ENCODE measurements at regions not wholly inside any gene's neighbourhood (a gene's known extent, or its start where the extent isn't known, plus 50 kb on each side); places are given as distances from the start of the nearest gene placed in this dataset.
"Not testable (repeated sequence)": the region's sequence is repeated elsewhere in the genome, so short reads cannot be mapped to it uniquely, and the experiment has no call there.

DNA sequence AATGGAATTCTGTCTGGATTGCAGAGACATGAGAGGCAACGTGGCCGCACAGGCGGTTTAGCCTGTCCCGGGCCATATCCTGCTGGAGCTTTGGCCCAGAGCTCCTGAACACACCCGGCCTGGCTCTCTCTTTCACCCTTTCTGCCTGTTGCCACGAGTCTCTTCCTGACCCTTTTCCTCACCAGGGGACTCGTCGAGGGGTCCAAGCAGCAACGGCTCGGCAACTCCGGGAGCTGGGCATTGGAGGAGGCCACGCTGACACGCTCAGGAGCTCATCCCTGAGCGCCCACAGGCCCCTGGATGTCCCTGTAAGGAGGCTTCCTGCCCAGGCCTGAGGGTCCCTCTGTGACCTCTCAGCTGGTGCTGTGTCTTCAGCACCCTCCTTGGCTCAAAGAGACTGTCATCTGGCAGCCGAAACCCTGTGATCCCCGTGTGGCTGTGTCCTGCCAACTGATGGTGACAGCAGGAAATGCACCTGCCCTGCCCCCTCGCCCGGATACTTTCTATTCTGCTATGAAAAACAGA lies 103.8 kb downstream of the RNASET2 start:
- H3K4me1 ChIP-seq: no peaks in the 10 kb centered on the region
- no peaks in the 10 kb centered on the region for H3K27me3 ChIP-seq (ENCODE audit: low read depth)
- no peak for DNase-seq (ENCODE audit: low spot score in 2 of 2)
- H3K4me3 ChIP-seq: no peak overlapping the region
- H3K36me3 ChIP-seq (replicated peaks): no peaks in the 10 kb centered on the region
- in situ Hi-C loops (cut with MboI; ENCODE audit: low sequenced_read_pairs): no loop called here
- no peaks in the 10 kb centered on the region; the same call in 1 of the 2 replicates for H3K9me3 ChIP-seq

DNA sequence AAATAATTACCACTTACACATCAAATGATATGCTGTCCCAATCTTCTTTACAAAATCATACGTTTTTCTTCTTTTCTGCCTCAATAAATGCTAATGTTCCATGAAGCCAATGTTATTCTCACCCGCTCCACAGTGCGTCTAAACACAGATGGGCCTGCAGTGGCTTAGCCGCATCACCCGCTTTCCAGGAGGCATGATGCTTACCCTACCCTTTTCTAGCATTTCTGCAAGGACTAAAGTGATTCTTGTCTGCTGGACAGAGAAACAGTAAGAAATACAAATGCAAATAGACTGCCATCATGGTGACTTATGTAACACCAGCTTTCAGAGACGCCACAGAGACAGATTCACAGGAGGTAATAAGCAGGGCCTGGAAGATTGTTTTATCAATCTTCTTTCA lies 104.4 kb downstream of the RNASET2 start:
- in situ Hi-C loops (cut with MboI; ENCODE audit: low sequenced_read_pairs): no loop called here
- Histone ChIP-seq H3K4me1 (no peaks in the 10 kb centered on the region), H3K36me3 (replicated peaks) (no peaks in the 10 kb centered on the region), H3K4me3 (no peak overlapping the region), H3K9me3 (no peaks in the 10 kb centered on the region; the same call in 1 of the 2 replicates), H3K27me3 (ENCODE audit: low read depth) (no peaks in the 10 kb centered on the region)
- no peak for DNase-seq (ENCODE audit: low spot score in 2 of 2)

GRCh38 chr6:166851426-166851825 lies 104.9 kb downstream of the RNASET2 start:
- Histone ChIP-seq H3K27me3 (ENCODE audit: low read depth) (no peaks in the 10 kb centered on the region), H3K36me3 (replicated peaks) (no peaks in the 10 kb centered on the region), H3K4me3 (no peak overlapping the region), H3K4me1 (no peaks in the 10 kb centered on the region), H3K9me3 (no peaks in the 10 kb centered on the region; the same call in 1 of the 2 replicates)
- no peak for DNase-seq (ENCODE audit: low spot score in 2 of 2)
- in situ Hi-C loops (cut with MboI; ENCODE audit: low sequenced_read_pairs): no loop called here

DNA sequence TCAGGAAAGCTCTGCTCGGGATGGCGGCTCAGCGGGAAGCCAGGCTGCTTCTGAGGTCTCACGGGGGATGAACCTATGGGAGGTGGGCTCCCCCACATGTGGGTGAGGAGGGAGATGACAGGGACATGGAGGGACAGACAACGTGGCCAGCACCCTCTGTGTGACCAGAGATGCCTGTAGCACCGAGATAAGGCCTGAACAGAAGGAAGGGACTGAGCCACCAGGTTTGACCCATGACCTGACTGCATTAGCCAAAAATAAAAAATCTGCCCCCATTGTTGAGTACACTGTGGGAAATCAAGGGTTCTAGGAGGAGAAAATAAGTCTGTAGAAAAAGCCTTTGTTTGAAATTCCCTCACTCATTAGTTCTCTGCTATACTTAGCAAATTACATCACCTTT lies 105.7 kb downstream of the RNASET2 start:
- no peaks in the 10 kb centered on the region for H3K4me1 ChIP-seq
- DNase-seq (ENCODE audit: low spot score in 2 of 2): no peak
- H3K27me3 ChIP-seq (ENCODE audit: low read depth): no peaks in the 10 kb centered on the region
- no peak overlapping the region for H3K4me3 ChIP-seq
- H3K36me3 ChIP-seq (replicated peaks): no peaks in the 10 kb centered on the region
- in situ Hi-C loops (cut with MboI; ENCODE audit: low sequenced_read_pairs): no loop called here
- H3K9me3 ChIP-seq: no peaks in the 10 kb centered on the region; the same call in 1 of the 2 replicates

DNA sequence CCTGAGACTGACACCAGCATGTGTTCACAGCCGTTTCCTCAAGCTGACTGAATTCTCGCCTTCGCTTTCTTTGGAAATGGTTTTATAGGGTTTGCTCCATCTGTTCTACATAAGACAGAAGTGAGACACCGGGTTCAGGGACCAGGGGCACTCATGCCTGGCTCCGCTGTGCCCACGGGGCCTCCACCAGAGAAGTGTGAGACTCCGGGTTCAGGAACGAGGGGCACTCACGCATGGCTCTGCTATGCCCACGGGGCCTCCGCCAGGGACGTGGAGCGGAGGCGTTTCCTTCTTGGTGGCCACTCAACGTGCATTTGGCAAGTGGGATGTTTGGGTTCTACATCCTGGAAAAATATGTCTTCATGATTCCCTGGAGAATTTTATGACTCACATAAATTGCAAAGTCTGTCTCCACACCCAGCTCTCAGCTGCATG lies 106.6 kb downstream of the RNASET2 start:
- Histone ChIP-seq H3K27me3 (ENCODE audit: low read depth) (no peaks in the 10 kb centered on the region), H3K36me3 (replicated peaks) (no peaks in the 10 kb centered on the region), H3K4me3 (no peak overlapping the region), H3K4me1 (no peaks in the 10 kb centered on the region), H3K9me3 (no peaks in the 10 kb centered on the region; the same call in 1 of the 2 replicates)
- DNase-seq (ENCODE audit: low spot score in 2 of 2): no peak
- in situ Hi-C loops (cut with MboI; ENCODE audit: low sequenced_read_pairs): no loop called here

GRCh38 chr6:166848979-166849748 lies 107.2 kb downstream of the RNASET2 start:
- Histone ChIP-seq H3K9me3 (no peaks in the 10 kb centered on the region; the same call in 1 of the 2 replicates), H3K4me3 (no peak overlapping the region), H3K27me3 (ENCODE audit: low read depth) (no peaks in the 10 kb centered on the region), H3K36me3 (replicated peaks) (no peaks in the 10 kb centered on the region), H3K4me1 (no peaks in the 10 kb centered on the region)
- in situ Hi-C loops (cut with MboI; ENCODE audit: low sequenced_read_pairs): no loop called here
- DNase-seq (ENCODE audit: low spot score in 2 of 2): no peak

- DNase-seq (ENCODE audit: low spot score in 2 of 2); in situ Hi-C loops (cut with MboI; ENCODE audit: low sequenced_read_pairs); H3K4me1 ChIP-seq; H3K4me3 ChIP-seq; H3K9me3 ChIP-seq; H3K36me3 ChIP-seq (replicated peaks); H3K27me3 ChIP-seq (ENCODE audit: low read depth): not testable (repeated sequence)
Measured at GRCh38 chr6:166846446-166847142, 109.8 kb downstream of the RNASET2 start.

- in situ Hi-C loops (cut with MboI; ENCODE audit: low sequenced_read_pairs): no loop called here
- Histone ChIP-seq H3K4me1 (no peaks in the 10 kb centered on the region), H3K36me3 (replicated peaks) (no peaks in the 10 kb centered on the region), H3K9me3 (no peaks in the 10 kb centered on the region; the same call in 1 of the 2 replicates), H3K4me3 (no peak overlapping the region), H3K27me3 (ENCODE audit: low read depth) (no peaks in the 10 kb centered on the region)
- DNase-seq (ENCODE audit: low spot score in 2 of 2): no peak
Measured at GRCh38 chr6:166842607-166843006, 113.7 kb downstream of the RNASET2 start.

- no peak overlapping the region for H3K4me3 ChIP-seq
- no peaks in the 10 kb centered on the region for H3K9me3 ChIP-seq
- no peaks in the 10 kb centered on the region for H3K4me1 ChIP-seq
- no peaks in the 10 kb centered on the region for H3K27me3 ChIP-seq (ENCODE audit: low read depth)
- no peaks in the 10 kb centered on the region for H3K36me3 ChIP-seq (replicated peaks)
- in situ Hi-C loops (cut with MboI; ENCODE audit: low sequenced_read_pairs): no loop called here
- DNase-seq (ENCODE audit: low spot score in 2 of 2): no peak
Measured at GRCh38 chr6:166841216-166841615, 115.1 kb downstream of the RNASET2 start.

- no peak for DNase-seq (ENCODE audit: low spot score in 2 of 2)
- Histone ChIP-seq H3K9me3 (no peaks in the 10 kb centered on the region), H3K4me3 (no peak overlapping the region), H3K4me1 (no peaks in the 10 kb centered on the region), H3K27me3 (ENCODE audit: low read depth) (no peaks in the 10 kb centered on the region), H3K36me3 (replicated peaks) (no peaks in the 10 kb centered on the region)
- in situ Hi-C loops (cut with MboI; ENCODE audit: low sequenced_read_pairs): no loop called here
Measured at GRCh38 chr6:166839569-166839968, 116.8 kb downstream of the RNASET2 start.

GRCh38 chr6:166838987-166839386 lies 117.4 kb downstream of the RNASET2 start:
- no peaks in the 10 kb centered on the region for H3K9me3 ChIP-seq
- no peaks in the 10 kb centered on the region for H3K27me3 ChIP-seq (ENCODE audit: low read depth)
- in situ Hi-C loops (cut with MboI; ENCODE audit: low sequenced_read_pairs): no loop called here
- H3K4me1 ChIP-seq: no peaks in the 10 kb centered on the region
- H3K36me3 ChIP-seq (replicated peaks): no peaks in the 10 kb centered on the region
- H3K4me3 ChIP-seq: no peak overlapping the region
- DNase-seq (ENCODE audit: low spot score in 2 of 2): no peak

DNA sequence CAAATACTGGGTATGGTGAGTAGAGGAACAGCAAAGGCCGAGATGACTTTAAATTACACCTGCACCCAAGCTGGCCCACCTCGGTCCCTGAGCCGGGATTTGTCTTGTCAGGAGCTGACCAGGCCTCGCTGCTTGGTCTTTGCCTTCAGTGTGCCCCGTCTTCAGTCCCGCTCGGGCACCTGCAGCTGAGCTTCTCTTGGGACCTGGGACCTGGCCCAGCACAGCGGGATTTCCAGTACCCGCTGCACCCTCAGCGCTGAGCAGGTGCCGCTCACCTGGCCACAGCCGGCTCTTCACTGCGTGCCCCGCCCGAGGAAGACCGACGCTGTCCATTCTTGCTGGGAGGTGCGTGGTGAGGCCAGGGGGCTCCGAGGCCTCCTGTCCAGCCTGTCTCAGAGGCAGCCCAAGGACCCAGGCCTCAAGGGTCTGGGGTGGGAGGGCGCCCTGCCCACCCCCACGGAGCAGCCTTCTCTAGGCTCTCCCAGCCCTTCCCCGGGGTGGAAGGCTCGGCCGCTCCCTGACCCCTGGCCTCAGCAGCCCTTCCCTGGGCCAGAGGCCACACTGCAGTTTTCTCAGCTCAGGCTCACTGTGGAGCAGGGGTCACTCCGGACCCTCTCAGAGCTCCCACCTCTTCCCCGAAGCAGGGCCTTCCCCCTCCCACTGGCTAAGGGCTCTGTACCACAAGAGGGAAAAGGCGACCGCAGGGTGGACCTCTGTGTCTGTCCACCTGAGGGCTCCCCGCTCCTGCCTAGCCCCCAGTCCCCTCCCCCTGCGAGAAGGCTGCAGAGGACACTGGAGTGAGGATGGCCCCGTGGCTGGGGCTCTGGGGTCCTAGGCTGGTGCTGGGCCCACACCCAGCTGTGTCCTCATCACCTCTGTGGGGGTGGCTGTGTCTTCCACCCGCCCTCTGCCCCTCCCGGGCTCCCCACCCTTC lies 119.3 kb downstream of the RNASET2 start:
- no peaks in the 10 kb centered on the region for H3K9me3 ChIP-seq
- no peaks in the 10 kb centered on the region for H3K27me3 ChIP-seq (ENCODE audit: low read depth)
- DNase-seq (ENCODE audit: low spot score in 2 of 2): no peak
- H3K36me3 ChIP-seq (replicated peaks): no peaks in the 10 kb centered on the region
- no peak overlapping the region for H3K4me3 ChIP-seq
- in situ Hi-C loops (cut with MboI; ENCODE audit: low sequenced_read_pairs): no loop called here
- H3K4me1 ChIP-seq: no peaks in the 10 kb centered on the region

DNA sequence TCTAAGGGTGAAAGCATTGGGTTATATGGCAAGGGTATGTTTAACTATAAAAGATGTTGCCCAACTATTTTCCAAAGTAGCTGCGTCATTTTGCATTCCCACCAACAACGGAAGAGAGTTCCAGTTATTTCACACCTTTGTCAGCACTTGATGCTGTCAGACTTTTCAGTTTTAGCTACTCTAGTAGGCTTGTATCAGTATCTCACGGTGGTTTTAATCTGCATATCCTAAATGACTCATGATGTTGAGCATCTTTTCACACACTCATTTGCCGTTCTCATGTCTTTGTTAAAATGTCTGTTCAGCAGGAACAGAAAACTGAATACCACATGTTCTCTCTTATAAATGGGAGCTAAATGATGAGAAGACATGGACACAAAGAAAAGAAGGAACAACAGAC lies 122.3 kb downstream of the RNASET2 start:
- H3K4me3 ChIP-seq: no peak overlapping the region
- DNase-seq (ENCODE audit: low spot score in 2 of 2): no peak
- H3K9me3 ChIP-seq: no peaks in the 10 kb centered on the region
- H3K27me3 ChIP-seq (ENCODE audit: low read depth): no peaks in the 10 kb centered on the region
- H3K4me1 ChIP-seq: no peaks in the 10 kb centered on the region
- in situ Hi-C loops (cut with MboI; ENCODE audit: low sequenced_read_pairs): no loop called here
- no peaks in the 10 kb centered on the region for H3K36me3 ChIP-seq (replicated peaks)
